ENCODE measurements at regions not wholly inside any gene's neighbourhood (a gene's known extent, or its start where the extent isn't known, plus 50 kb on each side); places are given as distances from the start of the nearest gene placed in this dataset.
"Not testable (repeated sequence)": the region's sequence is repeated elsewhere in the genome, so short reads cannot be mapped to it uniquely, and the experiment has no call there.

- H3K9me2 ChIP-seq (ENCODE audit: low read depth, low read length), result no peaks in the 10 kb centered on the region
- TF ChIP-seq CTCF (IDR thresholded peaks at IDR 0.05; ENCODE audit: low read length) (no peak), EZH2 (IDR thresholded peaks at IDR 0.05; ENCODE audit: borderline replicate concordance, low read length) (no peak)
- H3K36me3 ChIP-seq (ENCODE audit: insufficient read depth, low read length), result no peaks in the 10 kb centered on the region
- no peaks in the 10 kb centered on the region for H3K9me3 ChIP-seq (ENCODE audit: low read length)
- H3F3A ChIP-seq (ENCODE audit: insufficient read depth, low read length), result no peaks in the 10 kb centered on the region
- no peak overlapping the region for H2AFZ ChIP-seq (ENCODE audit: low read length)
- no peak overlapping the region for H3K4me2 ChIP-seq (ENCODE audit: low read length)
- no peaks in the 10 kb centered on the region for H3K79me2 ChIP-seq (ENCODE audit: insufficient read depth, low read length)
- H3K9ac ChIP-seq (ENCODE audit: low read length), result no peak overlapping the region
- no peaks in the 10 kb centered on the region for H3K4me1 ChIP-seq (ENCODE audit: insufficient read depth, low read length, severe bottlenecking)
- no peaks in the 10 kb centered on the region for H3K27me3 ChIP-seq (ENCODE audit: insufficient read depth, low read length)
- H4K20me1 ChIP-seq (ENCODE audit: insufficient read depth, low read length), result no peaks in the 10 kb centered on the region
- H3K4me3 ChIP-seq (ENCODE audit: low read depth, low read length, poor library complexity, severe bottlenecking), result no peak overlapping the region
- H3K27ac ChIP-seq (ENCODE audit: low read depth, low read length, poor library complexity, severe bottlenecking), result no peak overlapping the region
Measured at GRCh38 chr2:199543606-199544172, 86.0 kb upstream of the SATB2 start.

- no peaks in the 10 kb centered on the region for H3K9me2 ChIP-seq (ENCODE audit: low read depth, low read length)
- no peaks in the 10 kb centered on the region for H3K79me2 ChIP-seq (ENCODE audit: insufficient read depth, low read length)
- H3K9me3 ChIP-seq (ENCODE audit: low read length), result no peaks in the 10 kb centered on the region
- no peak overlapping the region for H2AFZ ChIP-seq (ENCODE audit: low read length)
- no peaks in the 10 kb centered on the region for H3K27me3 ChIP-seq (ENCODE audit: insufficient read depth, low read length)
- TF ChIP-seq CTCF (IDR thresholded peaks at IDR 0.05; ENCODE audit: low read length) (no peak), EZH2 (IDR thresholded peaks at IDR 0.05; ENCODE audit: borderline replicate concordance, low read length) (no peak)
- H3K9ac ChIP-seq (ENCODE audit: low read length), result no peak overlapping the region
- no peak overlapping the region for H3K4me2 ChIP-seq (ENCODE audit: low read length)
- no peaks in the 10 kb centered on the region for H3K36me3 ChIP-seq (ENCODE audit: insufficient read depth, low read length)
- H4K20me1 ChIP-seq (ENCODE audit: insufficient read depth, low read length), result no peaks in the 10 kb centered on the region
- no peak overlapping the region for H3K27ac ChIP-seq (ENCODE audit: low read depth, low read length, poor library complexity, severe bottlenecking)
- no peak overlapping the region for H3K4me3 ChIP-seq (ENCODE audit: low read depth, low read length, poor library complexity, severe bottlenecking)
- H3K4me1 ChIP-seq (ENCODE audit: insufficient read depth, low read length, severe bottlenecking), result no peaks in the 10 kb centered on the region
- H3F3A ChIP-seq (ENCODE audit: insufficient read depth, low read length), result no peaks in the 10 kb centered on the region
Measured at GRCh38 chr2:199535445-199536177, 77.9 kb upstream of the SATB2 start.

GRCh38 chr2:199533873-199534272 lies 76.1 kb upstream of the SATB2 start:
- not testable (repeated sequence) for H3K36me3 ChIP-seq (ENCODE audit: insufficient read depth, low read length); H3K4me3 ChIP-seq (ENCODE audit: low read depth, low read length, poor library complexity, severe bottlenecking); H3K27me3 ChIP-seq (ENCODE audit: insufficient read depth, low read length); H4K20me1 ChIP-seq (ENCODE audit: insufficient read depth, low read length); H3F3A ChIP-seq (ENCODE audit: insufficient read depth, low read length); H3K9ac ChIP-seq (ENCODE audit: low read length); H3K27ac ChIP-seq (ENCODE audit: low read depth, low read length, poor library complexity, severe bottlenecking); H3K79me2 ChIP-seq (ENCODE audit: insufficient read depth, low read length); H2AFZ ChIP-seq (ENCODE audit: low read length); H3K4me2 ChIP-seq (ENCODE audit: low read length); H3K9me3 ChIP-seq (ENCODE audit: low read length); H3K4me1 ChIP-seq (ENCODE audit: insufficient read depth, low read length, severe bottlenecking); H3K9me2 ChIP-seq (ENCODE audit: low read depth, low read length)

GRCh38 chr2:199527071-199527470 lies 69.3 kb upstream of the SATB2 start:
- Histone ChIP-seq H3K27me3 (ENCODE audit: insufficient read depth, low read length) (no peaks in the 10 kb centered on the region), H2AFZ (ENCODE audit: low read length) (no peak overlapping the region), H3F3A (ENCODE audit: insufficient read depth, low read length) (no peaks in the 10 kb centered on the region), H3K9ac (ENCODE audit: low read length) (no peak overlapping the region), H3K27ac (ENCODE audit: low read depth, low read length, poor library complexity, severe bottlenecking) (no peak overlapping the region), H3K9me3 (ENCODE audit: low read length) (no peaks in the 10 kb centered on the region; the same call in 1 of the 2 replicates), H3K4me3 (ENCODE audit: low read depth, low read length, poor library complexity, severe bottlenecking) (no peak overlapping the region), H3K36me3 (ENCODE audit: insufficient read depth, low read length) (no peaks in the 10 kb centered on the region), H4K20me1 (ENCODE audit: insufficient read depth, low read length) (no peaks in the 10 kb centered on the region), H3K79me2 (ENCODE audit: insufficient read depth, low read length) (no peaks in the 10 kb centered on the region), H3K4me2 (ENCODE audit: low read length) (no peak overlapping the region), H3K4me1 (ENCODE audit: insufficient read depth, low read length, severe bottlenecking) (no peaks in the 10 kb centered on the region), H3K9me2 (ENCODE audit: low read depth, low read length) (no peaks in the 10 kb centered on the region)
- TF ChIP-seq EZH2 (IDR thresholded peaks at IDR 0.05; ENCODE audit: borderline replicate concordance, low read length) (no peak), CTCF (IDR thresholded peaks at IDR 0.05; ENCODE audit: low read length) (no peak)

Data from OCI-LY1 (cell line).